8988T (cell line): ENCODE measurements at regions not wholly inside any gene's neighbourhood (a gene's known extent, or its start where the extent isn't known, plus 50 kb on each side); places are given as distances from the start of the nearest gene placed in this dataset.
"Not testable (repeated sequence)": the region's sequence is repeated elsewhere in the genome, so short reads cannot be mapped to it uniquely, and the experiment has no call there.

Experiments
- DNase-seq: peaks from one replicate; pipeline ENCODE4 v3.0.0; 2011

DNA sequence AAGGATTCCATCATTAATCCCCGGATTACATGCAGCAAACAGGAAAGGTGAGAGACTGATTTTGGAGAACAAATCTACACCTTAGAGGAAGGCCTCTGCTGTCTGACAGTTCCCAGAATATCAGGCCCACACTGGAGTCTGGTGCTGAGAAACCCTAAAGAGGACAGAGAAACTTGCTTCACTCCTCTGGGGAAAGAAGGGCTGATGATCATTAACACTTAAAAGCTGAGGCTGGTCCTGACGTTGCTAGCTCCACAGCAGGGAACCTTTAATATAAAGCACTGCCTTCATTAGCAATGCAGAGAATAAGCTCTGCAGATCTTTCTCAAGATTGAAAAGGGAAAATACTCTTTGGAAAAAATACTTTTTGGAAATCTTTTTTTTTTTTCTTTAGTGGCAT is 1472.4 kb upstream of the GOT2 start:
- DNase-seq: no peak

DNA sequence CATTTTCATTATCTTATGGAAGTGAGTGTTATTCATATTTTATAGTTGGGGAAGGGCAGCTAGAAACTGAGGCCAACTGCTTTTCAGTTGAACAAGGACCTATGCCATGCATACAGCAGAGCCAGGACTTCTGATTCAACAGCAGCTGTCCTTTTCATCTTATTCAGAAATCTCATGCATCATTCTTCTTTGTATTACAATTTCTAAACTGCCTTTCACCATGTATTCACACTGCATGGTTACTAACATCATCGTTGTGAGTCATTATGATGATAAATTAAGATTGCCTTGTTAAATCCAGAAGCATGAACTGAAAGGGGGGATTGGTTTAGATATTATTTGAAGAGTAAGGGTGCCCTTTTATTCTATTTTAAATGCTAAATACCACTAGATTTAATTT is 1470.1 kb upstream of the GOT2 start:
- DNase-seq: no peak

DNA sequence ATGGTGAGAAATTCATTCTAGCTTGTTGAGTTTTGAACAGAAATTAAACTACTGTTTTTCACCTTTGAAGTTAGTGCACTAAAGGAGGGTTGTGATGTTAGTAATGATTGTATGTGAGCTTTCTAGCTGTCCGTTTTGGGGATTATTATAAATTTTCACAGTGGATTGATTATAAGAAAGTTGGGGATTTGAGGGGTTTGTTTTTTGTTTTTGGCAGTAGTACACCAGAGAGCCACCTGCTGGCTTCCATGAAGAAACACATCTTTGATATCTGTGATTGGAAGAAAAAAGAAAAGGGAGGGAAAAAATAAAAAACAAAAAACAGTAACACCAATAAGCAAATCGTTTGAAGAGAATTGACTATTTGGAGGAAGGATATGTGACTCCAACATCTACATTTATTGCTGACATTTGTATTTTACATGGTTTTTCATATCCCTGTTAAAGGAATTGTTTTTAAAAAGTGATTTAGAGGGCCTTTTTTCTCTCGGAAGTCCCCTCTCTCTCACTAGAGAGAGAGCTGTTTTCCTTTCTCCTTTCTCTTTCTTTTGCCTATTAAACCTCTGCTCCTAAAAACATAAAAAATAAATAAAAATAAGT is 1469.5 kb upstream of the GOT2 start:
- no peak for DNase-seq

- not testable (repeated sequence) for DNase-seq
These were observed 1466.6 kb upstream of the GOT2 start for GRCh38 chr16:60200729-60201128.

DNA sequence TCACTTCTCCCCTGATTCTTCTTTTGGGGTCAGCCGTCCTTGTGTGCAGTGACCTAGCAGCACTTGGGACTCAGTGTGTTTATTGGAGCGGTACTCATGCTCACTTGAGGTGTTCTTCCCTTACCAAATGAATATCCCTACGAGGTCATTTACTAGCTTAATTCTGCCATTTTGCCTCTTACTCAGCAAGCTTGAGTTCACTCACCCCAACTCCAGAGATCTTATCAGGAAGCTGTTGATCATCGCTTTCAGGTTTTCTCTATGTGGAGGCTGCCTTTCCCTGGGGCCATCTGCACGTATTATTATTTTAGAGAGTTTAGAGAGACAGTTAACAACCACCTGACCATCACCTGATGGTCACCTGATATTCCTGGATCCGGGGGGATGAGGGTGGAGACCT is 1466.0 kb upstream of the GOT2 start:
- no peak for DNase-seq

- no peak for DNase-seq
These were observed 1465.0 kb upstream of the GOT2 start for GRCh38 chr16:60199150-60199549.

- no peak for DNase-seq
These were observed 1447.4 kb upstream of the GOT2 start for GRCh38 chr16:60181536-60181935.

DNA sequence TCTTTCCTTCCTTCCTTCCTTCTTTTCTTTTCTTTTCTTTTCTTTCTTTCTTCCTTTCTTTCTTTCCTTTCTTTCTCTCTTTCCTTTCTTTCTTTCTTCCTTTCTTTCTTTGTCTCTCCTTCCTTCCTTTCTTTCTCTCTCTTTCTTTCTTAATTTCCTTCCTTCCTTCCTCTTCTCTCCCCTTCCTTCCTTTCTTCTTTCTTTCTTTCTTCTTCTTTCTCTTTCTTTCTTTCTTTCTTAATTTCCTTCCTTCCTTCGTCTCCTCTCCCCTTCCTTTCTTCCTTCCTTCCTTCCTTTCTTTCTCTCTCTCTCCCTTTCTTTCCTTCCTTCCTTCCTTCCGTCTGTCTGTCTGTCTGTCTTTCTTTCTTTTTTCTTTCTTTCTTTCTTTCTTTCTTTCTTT is 1446.5 kb upstream of the GOT2 start:
- DNase-seq: no peak

- no peak for DNase-seq
These were observed 1436.1 kb upstream of the GOT2 start for GRCh38 chr16:60170196-60170595.

- no peak for DNase-seq
These were observed 1432.0 kb upstream of the GOT2 start for GRCh38 chr16:60166111-60166510.

DNA sequence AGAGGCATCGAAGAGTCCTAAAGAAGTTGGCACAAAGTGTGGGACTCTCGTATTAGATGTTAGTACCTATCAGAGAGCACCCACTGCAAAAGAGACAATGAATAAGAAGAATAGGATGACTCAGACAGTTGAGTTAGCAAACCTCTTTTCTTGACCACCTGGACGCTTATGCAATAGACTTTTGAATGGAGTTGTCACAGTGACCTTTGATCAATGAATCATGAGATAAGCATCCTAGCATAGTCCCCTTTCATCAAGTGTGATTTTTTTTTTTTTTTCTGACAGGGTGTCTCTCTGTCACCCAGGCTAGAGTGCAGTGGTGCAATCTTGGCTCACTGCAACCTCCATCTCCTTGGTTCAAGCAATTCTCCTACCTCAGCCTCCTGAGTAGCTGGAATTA is 1417.9 kb upstream of the GOT2 start:
- DNase-seq: no peak

DNA sequence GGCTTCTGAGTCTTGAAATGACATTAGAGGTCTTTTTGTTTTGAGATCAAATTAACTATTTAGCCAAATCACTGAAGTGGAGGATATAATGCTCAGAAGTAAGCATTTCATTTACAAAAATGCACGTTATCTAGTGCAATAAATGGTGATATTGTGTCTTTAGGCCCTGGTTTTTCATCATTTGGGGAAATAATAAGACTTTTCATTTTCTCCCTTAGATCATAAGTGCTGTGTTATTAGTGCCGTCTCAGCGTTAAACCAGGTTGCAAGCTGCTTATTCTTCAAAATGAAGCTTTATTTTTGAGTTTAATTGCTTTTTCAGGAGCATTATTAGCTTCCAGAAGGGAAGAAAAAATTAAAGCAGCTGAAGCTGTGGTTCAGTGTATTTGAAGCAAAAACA is 1416.8 kb upstream of the GOT2 start:
- DNase-seq: no peak

- no peak for DNase-seq
These were observed 1409.2 kb upstream of the GOT2 start for GRCh38 chr16:60143348-60143705.

- no peak for DNase-seq
These were observed 1408.7 kb upstream of the GOT2 start for GRCh38 chr16:60142619-60143347.

DNA sequence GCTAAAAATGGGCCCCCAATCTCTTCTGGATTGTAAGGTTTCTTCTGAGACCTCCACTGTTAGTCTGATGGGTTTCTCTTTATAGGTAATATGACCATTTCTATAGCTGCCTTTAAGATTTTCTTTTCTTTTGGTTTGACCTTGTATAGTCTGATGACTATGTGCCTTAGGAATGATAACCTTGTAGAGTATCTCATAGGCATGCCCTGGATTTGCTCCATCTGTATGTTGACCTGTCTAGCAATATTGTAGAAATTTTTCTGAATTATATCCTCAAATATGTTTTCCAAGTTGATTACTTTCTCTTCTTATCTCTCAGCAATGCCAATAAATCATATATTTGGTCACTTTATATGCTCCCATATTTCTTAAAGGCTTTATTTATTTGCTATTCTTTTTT is 1403.8 kb upstream of the GOT2 start:
- DNase-seq: no peak

- DNase-seq: no peak
These were observed 1393.1 kb upstream of the GOT2 start for GRCh38 chr16:60127196-60127595.

DNA sequence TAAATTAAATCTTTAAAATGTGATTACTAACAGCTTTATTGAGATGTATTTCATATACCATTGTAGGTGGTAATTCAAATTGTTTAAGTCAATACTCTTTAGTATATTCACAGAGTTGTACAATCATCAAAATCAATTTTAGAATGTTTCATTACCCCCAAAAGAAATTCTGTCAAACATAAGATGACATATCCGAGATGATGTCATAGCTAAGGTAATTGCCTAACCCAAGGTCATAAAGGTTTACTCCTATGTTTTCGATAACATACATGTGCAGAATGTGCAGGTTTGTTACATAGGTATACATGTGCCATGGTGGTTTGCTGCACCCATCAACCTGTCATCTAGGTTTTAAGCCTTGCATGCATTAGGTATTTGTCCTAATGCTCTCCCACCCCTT is 1392.0 kb upstream of the GOT2 start:
- DNase-seq: not testable (repeated sequence)

DNA sequence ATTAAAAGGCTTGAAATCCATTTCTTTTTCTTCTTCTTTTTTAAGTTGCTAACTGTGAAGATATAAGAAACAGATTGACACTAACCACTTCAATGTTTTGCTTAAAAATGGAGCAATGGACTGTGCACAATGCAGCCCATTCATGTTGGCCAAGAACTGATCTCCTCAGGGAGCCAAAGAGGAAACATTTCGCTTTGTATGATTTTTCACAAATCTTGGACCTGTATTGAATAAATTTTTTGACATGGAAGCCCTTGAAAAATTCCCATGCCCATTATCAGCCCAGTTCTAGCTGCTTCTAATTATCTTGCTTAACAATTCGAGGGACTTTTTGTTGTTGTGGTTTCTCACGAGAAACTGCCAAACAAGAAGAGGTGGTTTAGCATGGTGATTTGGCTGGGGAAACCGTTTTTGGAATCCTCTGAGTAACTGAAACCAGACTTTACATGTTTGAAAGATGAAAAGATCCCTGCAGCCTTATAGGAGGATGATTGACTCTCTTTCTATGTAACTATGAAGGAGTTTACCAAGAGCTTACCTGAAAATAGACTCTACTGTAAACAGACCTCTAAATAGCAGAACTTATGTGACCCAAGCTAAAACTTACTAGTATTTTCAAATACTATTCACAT is 1389.4 kb upstream of the GOT2 start:
- no peak for DNase-seq

GRCh38 chr16:60120586-60120985 is 1386.5 kb upstream of the GOT2 start:
- no peak for DNase-seq

- DNase-seq: no peak
These were observed 1376.4 kb upstream of the GOT2 start for GRCh38 chr16:60110531-60110930.

DNA sequence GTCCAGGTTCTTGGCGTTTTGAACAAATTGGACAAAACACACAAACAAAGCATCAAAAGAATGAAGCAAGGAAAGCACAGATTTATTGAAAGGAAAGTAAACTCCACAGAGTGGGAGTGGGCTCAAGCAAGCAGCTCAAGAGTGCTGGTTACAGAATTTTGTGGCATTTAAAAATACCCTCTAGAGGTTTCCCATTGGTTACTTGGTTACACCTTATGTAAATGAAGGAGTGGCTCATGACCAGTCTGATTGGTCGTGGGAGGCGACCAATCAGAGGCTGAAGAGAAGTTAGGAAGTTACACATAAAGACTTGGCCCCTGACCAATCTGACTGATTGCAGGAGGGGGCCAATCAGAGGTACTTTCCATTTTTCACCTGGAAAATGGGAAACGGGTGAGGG is 1373.8 kb upstream of the GOT2 start:
- no peak for DNase-seq

DNA sequence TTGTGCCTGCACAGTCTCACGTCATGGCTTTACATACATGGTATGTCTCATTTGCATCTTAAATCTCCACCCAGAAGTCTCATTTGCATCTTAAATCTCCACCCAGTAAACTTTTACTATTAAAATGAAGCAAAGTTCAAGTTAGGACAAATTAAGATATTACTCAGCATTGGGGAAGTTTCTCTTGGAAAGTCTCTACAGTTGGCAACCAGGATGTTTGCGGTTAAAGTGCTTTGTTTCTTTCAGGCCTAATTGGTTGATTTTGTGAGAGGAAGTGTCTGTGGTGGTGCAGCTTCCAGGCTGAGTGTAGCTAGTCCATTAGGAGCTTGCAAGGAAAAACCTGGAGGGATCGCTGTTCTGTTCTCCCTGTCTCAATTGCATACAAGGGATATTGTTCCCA is 1373.3 kb upstream of the GOT2 start:
- no peak for DNase-seq

DNA sequence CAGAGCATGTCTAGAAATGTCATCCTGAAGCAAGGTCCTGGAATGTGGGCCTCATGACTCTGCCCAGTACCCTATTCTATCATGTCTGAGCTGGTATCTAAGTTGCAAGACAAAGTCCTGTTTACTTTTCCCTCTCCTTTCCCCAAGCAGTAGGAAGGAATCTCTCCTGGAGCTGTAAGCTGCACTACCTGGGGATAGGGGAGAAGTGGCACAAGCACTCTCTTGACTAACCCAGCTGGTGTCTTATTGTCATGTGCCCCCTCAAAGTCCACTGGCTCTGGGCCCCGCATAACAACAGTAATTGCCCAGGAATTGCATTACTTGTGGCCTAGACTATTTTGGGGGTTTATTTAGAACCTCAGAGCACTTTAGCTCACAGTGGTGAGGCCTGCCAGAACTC is 1366.3 kb upstream of the GOT2 start:
- no peak for DNase-seq

DNA sequence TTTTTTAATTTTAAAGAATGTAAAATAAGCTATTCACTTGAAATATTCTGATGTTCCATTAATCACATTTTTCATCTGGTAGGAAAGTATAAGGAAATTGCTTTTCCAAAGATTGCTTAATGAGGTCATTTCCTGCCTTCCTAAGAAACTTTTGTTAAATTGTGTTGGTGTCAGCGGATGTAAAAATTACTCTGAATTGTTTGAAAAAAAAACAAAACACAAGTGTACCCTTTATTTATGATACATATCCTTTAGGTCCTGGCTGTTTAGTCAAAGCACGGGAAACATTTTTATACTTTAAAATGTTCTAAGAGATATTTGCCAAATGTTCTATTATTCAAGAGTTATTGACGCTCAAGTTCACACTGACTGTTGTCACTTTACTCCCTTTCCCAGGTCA is 1357.4 kb upstream of the GOT2 start:
- no peak for DNase-seq

GRCh38 chr16:60091071-60091470 is 1357.0 kb upstream of the GOT2 start:
- no peak for DNase-seq
